GM12878 (cell line): ENCODE measurements at regions not wholly inside any gene's neighbourhood (a gene's known extent, or its start where the extent isn't known, plus 50 kb on each side); places are given as distances from the start of the nearest gene placed in this dataset.

ENCODE experiments used
- CREM ChIP-seq: IDR thresholded peaks from 2 replicates; pipeline ENCODE4 v1.6.1; 2014; ENCODE audit warnings: antibody characterized with exemption, low read depth
- EGR1 ChIP-seq, 2 experiments: IDR thresholded peaks; 1 replicate in 1 of 2; 2 replicates in 1 of 2; pipeline ENCODE4 v1.6.1; 2011 to 2012; ENCODE audit warnings: low read depth in 2 of 2, low read length in 2 of 2, borderline replicate concordance in 1 of 2, mild to moderate bottlenecking in 1 of 2, moderate library complexity in 1 of 2
- IKZF2 ChIP-seq, 2 experiments: fragments of 450-650 bp; IDR thresholded peaks; 2 replicates each; pipeline ENCODE4 v1.6.1; 2017; ENCODE audit warnings: mild to moderate bottlenecking in 2 of 2, moderate library complexity in 2 of 2
- JUND ChIP-seq: IDR thresholded peaks from 2 replicates; pipeline ENCODE4 v1.6.1; 2012; ENCODE audit warnings: low read depth, mild to moderate bottlenecking, low read length, improper control_type of control experiment, moderate library complexity
- TF ChIP-seq, protein P1 (sequence below), 3 experiments: IDR thresholded peaks in 2 of 3; conservative IDR thresholded peaks in 1 of 3; 2 replicates each; pipeline ENCODE4 v1.5.1; 2011; ENCODE audit warnings: low read depth in 3 of 3, low read length in 3 of 3, mild to moderate bottlenecking in 3 of 3, control low read depth in 2 of 3, moderate library complexity in 2 of 3, inconsistent platforms in 1 of 3, mixed read lengths in 1 of 3; ENCODE audit not compliant: control insufficient read depth in 2 of 3, insufficient read depth in 1 of 3; ENCODE audit errors: extremely low read depth in 1 of 3
- TF ChIP-seq, protein P2 (sequence below): fragments of 450-650 bp; IDR thresholded peaks from 2 replicates; pipeline ENCODE4 v1.6.1; 2014; ENCODE audit warnings: mild to moderate bottlenecking

- TF ChIP-seq, protein P1, sequence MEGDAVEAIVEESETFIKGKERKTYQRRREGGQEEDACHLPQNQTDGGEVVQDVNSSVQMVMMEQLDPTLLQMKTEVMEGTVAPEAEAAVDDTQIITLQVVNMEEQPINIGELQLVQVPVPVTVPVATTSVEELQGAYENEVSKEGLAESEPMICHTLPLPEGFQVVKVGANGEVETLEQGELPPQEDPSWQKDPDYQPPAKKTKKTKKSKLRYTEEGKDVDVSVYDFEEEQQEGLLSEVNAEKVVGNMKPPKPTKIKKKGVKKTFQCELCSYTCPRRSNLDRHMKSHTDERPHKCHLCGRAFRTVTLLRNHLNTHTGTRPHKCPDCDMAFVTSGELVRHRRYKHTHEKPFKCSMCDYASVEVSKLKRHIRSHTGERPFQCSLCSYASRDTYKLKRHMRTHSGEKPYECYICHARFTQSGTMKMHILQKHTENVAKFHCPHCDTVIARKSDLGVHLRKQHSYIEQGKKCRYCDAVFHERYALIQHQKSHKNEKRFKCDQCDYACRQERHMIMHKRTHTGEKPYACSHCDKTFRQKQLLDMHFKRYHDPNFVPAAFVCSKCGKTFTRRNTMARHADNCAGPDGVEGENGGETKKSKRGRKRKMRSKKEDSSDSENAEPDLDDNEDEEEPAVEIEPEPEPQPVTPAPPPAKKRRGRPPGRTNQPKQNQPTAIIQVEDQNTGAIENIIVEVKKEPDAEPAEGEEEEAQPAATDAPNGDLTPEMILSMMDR (IDR thresholded peaks at IDR 0.05 in 2 of 3, conservative IDR thresholded peaks at IDR 0.05 in 1 of 3; ENCODE audit: control insufficient read depth in 2 of 3, extremely low read depth in 1 of 3, insufficient read depth in 1 of 3, low read depth in 3 of 3, low read length in 3 of 3) = no peak
- TF ChIP-seq, protein P2, sequence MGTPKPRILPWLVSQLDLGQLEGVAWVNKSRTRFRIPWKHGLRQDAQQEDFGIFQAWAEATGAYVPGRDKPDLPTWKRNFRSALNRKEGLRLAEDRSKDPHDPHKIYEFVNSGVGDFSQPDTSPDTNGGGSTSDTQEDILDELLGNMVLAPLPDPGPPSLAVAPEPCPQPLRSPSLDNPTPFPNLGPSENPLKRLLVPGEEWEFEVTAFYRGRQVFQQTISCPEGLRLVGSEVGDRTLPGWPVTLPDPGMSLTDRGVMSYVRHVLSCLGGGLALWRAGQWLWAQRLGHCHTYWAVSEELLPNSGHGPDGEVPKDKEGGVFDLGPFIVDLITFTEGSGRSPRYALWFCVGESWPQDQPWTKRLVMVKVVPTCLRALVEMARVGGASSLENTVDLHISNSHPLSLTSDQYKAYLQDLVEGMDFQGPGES = no peak
- TF ChIP-seq EGR1 (IDR thresholded peaks at IDR 0.05; ENCODE audit: borderline replicate concordance in 1 of 2, low read depth in 2 of 2, low read length in 2 of 2) (no peak), JUND (no peak), CREM (no peak), IKZF2 (IDR thresholded peaks at IDR 0.05) (no peak)
Measured at GRCh38 chr5:79888643-79889042, 102.4 kb downstream of the MTX3 start.
